Motor neuron (in vitro differentiated cells): ENCODE measurements at regions not wholly inside any gene's neighbourhood (a gene's known extent, or its start where the extent isn't known, plus 50 kb on each side); places are given as distances from the start of the nearest gene placed in this dataset.

Source experiments
- ATAC-seq, 8 experiments: fragments of 200-7000 bp; cut with Tn5 transposase; replicated peaks in 6 of 8; 2 replicates each; pipeline ENCODE4 v1.8.0; 2021; ENCODE audit warnings: mild to moderate bottlenecking in 8 of 8, moderate library complexity in 8 of 8
- H3K27ac ChIP-seq, 2 donors: fragments of 250-450 bp; sonication (Bioruptor Pico); 2 replicates each; pipeline ENCODE4 v1.9.0; 2021; ENCODE audit warnings: antibody characterized with exemption in 2 of 2, mild to moderate bottlenecking in 2 of 2, moderate library complexity in 1 of 2
- H3K4me1 ChIP-seq, 2 donors: fragments of 250-450 bp; sonication (Bioruptor Pico); replicated peaks in 1 of 2; 2 replicates each; pipeline ENCODE4 v1.6.1; 2021; ENCODE audit warnings: antibody characterized with exemption in 2 of 2, mild to moderate bottlenecking in 2 of 2, moderate library complexity in 1 of 2
- H3K4me3 ChIP-seq, 5 donors: fragments of 250-450 bp; sonication (Bioruptor Pico); 2 replicates each; pipeline ENCODE4 v1.9.0; 2021; ENCODE audit warnings: antibody characterized with exemption in 5 of 5, mild to moderate bottlenecking in 5 of 5, moderate library complexity in 4 of 5
- WGBS, 10 experiments: fragments of 450-650 bp; shearing (Covaris generic); methylation state at CpG; one replicate each; pipeline ENCODE4 v1.0.0; 2022; 5-methylcytosine and 5-hydroxymethylcytosine counted together
- in situ Hi-C, 9 experiments: fragments of 400-800 bp; cut with MboI; loops; one replicate each; pipeline ENCODE4 v1.15.0; 2021; ENCODE audit warnings: low sequenced_read_pairs in 9 of 9, low pct_unique_long_range_greater_than_20kb in 2 of 9; ENCODE audit not compliant: unreplicated experiment in 9 of 9

- no peaks in the 10 kb centered on the region for H3K4me1 ChIP-seq
- H3K27ac ChIP-seq, result no peak overlapping the region
- ATAC-seq, result no peak
- in situ Hi-C loops, result no loop called here
- WGBS, 10 experiments, result 69 to 100% (median 85%) methylated on average over 1 to 19 of the region's 24 CpGs
- no peak overlapping the region for H3K4me3 ChIP-seq
Observed at GRCh38 chr2:7599462-7600258, 682.4 kb downstream of the RNF144A start.

- H3K4me3 ChIP-seq, result no peak overlapping the region
- in situ Hi-C loops, result no loop called here
- no peaks in the 10 kb centered on the region for H3K4me1 ChIP-seq
- H3K27ac ChIP-seq, result no peak overlapping the region
- ATAC-seq, result no peak
- 0 to 91% (median 78%) methylated on average over 1 of the region's 1 CpG; no CpG with 5 or more reads in 2 of the 10 experiments for WGBS, 10 experiments
Observed at GRCh38 chr2:7601990-7602389, 684.8 kb downstream of the RNF144A start.

GRCh38 chr2:7604456-7604855 is 687.2 kb downstream of the RNF144A start:
- Histone ChIP-seq H3K4me1 (peaks cover 0 to 2% of the 10 kb centered on the region in 2 donors), H3K4me3 (no peak overlapping the region), H3K27ac (no peak overlapping the region)
- in situ Hi-C loops, result no loop called here
- WGBS, 10 experiments, result 40 to 100% (median 90%) methylated on average over 2 to 3 of the region's 3 CpGs; no CpG with 5 or more reads in 5 of the 10 experiments
- ATAC-seq, result no peak

- ATAC-seq, result peak in 3 of 8 experiments; percentile 37 to 39 (median 39)
- WGBS, 10 experiments, result 40 to 96% (median 83%) methylated on average over 1 to 7 of the region's 8 CpGs; no CpG with 5 or more reads in 2 of the 10 experiments
- H3K4me3 ChIP-seq, result no peak overlapping the region
- peaks cover 18 to 21% of the 10 kb centered on the region in 2 donors for H3K4me1 ChIP-seq
- in situ Hi-C loops, result no loop called here
- no peak overlapping the region for H3K27ac ChIP-seq
Observed at GRCh38 chr2:7607441-7608173, 690.4 kb downstream of the RNF144A start.

GRCh38 chr2:7609556-7609955 is 692.3 kb downstream of the RNF144A start:
- Histone ChIP-seq H3K27ac (no peak overlapping the region), H3K4me3 (no peak overlapping the region), H3K4me1 (peaks cover 18 to 21% of the 10 kb centered on the region in 2 donors)
- no peak for ATAC-seq
- WGBS, 10 experiments, result 23 to 93% (median 73%) methylated on average over 1 to 5 of the region's 7 CpGs; no CpG with 5 or more reads in 3 of the 10 experiments
- in situ Hi-C loops, result no loop called here

- ATAC-seq, result peak in 5 of 8 experiments; percentile 79 to 93 (median 86)
- in situ Hi-C loops, result no loop called here
- Histone ChIP-seq H3K27ac (peak overlapping the region in 1 of 2 donors; percentile 23), H3K4me1 (peaks cover 18 to 21% of the 10 kb centered on the region in 2 donors), H3K4me3 (no peak overlapping the region)
- WGBS, 10 experiments, result 40 to 67% (median 52%) methylated on average over 2 to 8 of the region's 8 CpGs; no CpG with 5 or more reads in 2 of the 10 experiments
Observed at GRCh38 chr2:7609974-7610373, 692.8 kb downstream of the RNF144A start.

GRCh38 chr2:7611750-7612149 is 694.5 kb downstream of the RNF144A start:
- in situ Hi-C loops, result no loop called here
- ATAC-seq, result no peak
- Histone ChIP-seq H3K27ac (no peak overlapping the region), H3K4me3 (no peak overlapping the region), H3K4me1 (peaks cover 18 to 21% of the 10 kb centered on the region in 2 donors)
- WGBS, 10 experiments, result 29 to 80% (median 56%) methylated on average over 1 to 3 of the region's 4 CpGs; no CpG with 5 or more reads in 2 of the 10 experiments

GRCh38 chr2:7612969-7613368 is 695.8 kb downstream of the RNF144A start:
- no peak for ATAC-seq
- no peak overlapping the region for H3K4me3 ChIP-seq
- in situ Hi-C loops, result no loop called here

GRCh38 chr2:7613831-7614230 is 696.6 kb downstream of the RNF144A start:
- WGBS, 10 experiments, result 36 to 96% (median 52%) methylated on average over 1 to 5 of the region's 6 CpGs; no CpG with 5 or more reads in 4 of the 10 experiments
- ATAC-seq, result no peak
- in situ Hi-C loops, result no loop called here
- Histone ChIP-seq H3K27ac (no peak overlapping the region), H3K4me3 (no peak overlapping the region), H3K4me1 (peaks cover 16 to 21% of the 10 kb centered on the region in 2 donors)

More at GRCh38 chr2:7612969-7613368, 695.8 kb downstream of the RNF144A start:
- peaks cover 16 to 21% of the 10 kb centered on the region in 2 donors for H3K4me1 ChIP-seq
- no peak overlapping the region for H3K27ac ChIP-seq
- WGBS, 10 experiments, result 20 to 100% (median 75%) methylated on average over 1 to 3 of the region's 3 CpGs

- in situ Hi-C loops, result no loop called here
Observed at GRCh38 chr2:7618031-7618430, 700.8 kb downstream of the RNF144A start.

GRCh38 chr2:7619203-7619970 is 702.2 kb downstream of the RNF144A start:
- Histone ChIP-seq H3K27ac (no peak overlapping the region), H3K4me3 (no peak overlapping the region), H3K4me1 (no peaks in the 10 kb centered on the region)
- ATAC-seq, result peak in 2 of 8 experiments; percentile 19 to 27
- WGBS, 10 experiments, result 22 to 93% (median 51%) methylated on average over 3 to 6 of the region's 8 CpGs; no CpG with 5 or more reads in 1 of the 10 experiments
- in situ Hi-C loops, result no loop called here

More at GRCh38 chr2:7618031-7618430, 700.8 kb downstream of the RNF144A start:
- Histone ChIP-seq H3K4me1 (no peaks in the 10 kb centered on the region), H3K4me3 (no peak overlapping the region), H3K27ac (no peak overlapping the region)
- WGBS, 10 experiments, result 0 to 100% (median 80%) methylated on average over 1 to 3 of the region's 3 CpGs; no CpG with 5 or more reads in 1 of the 10 experiments
- no peak for ATAC-seq

GRCh38 chr2:7620255-7620654 is 703.0 kb downstream of the RNF144A start:
- Histone ChIP-seq H3K4me3 (no peak overlapping the region), H3K27ac (no peak overlapping the region), H3K4me1 (no peaks in the 10 kb centered on the region)
- WGBS, 10 experiments, result 38 to 100% (median 75%) methylated on average over 1 of the region's 1 CpG; no CpG with 5 or more reads in 2 of the 10 experiments
- in situ Hi-C loops, result no loop called here
- ATAC-seq, result peak in 4 of 8 experiments; percentile 22 to 64 (median 44)
